Right lobe of liver (tissue), 6 donors: ENCODE measurements at regions not wholly inside any gene's neighbourhood (a gene's known extent, or its start where the extent isn't known, plus 50 kb on each side); places are given as distances from the start of the nearest gene placed in this dataset.

Source experiments
- ATAC-seq, 4 donors: fragments of 200-7000 bp; cut with Tn5 transposase; one replicate each; pipeline ENCODE4 v1.9.1; 2020; ENCODE audit warnings: mild to moderate bottlenecking in 4 of 4, moderate library complexity in 4 of 4
- DNase-seq, 3 donors: peaks; one replicate each; pipeline ENCODE4 v3.0.0-alpha.2; 2020
- H3K27ac ChIP-seq, 3 donors: fragments of 200-600 bp; one replicate each; pipeline ENCODE4 v1.8.0; 2022
- H3K27me3 ChIP-seq, 2 donors: fragments of 200-600 bp; one replicate each; pipeline ENCODE4 v1.8.0; 2022
- H3K36me3 ChIP-seq, 4 donors: fragments of 200-600 bp; sonication (generic) in 1 of 4; one replicate each; pipeline versions ENCODE4 v1.5.1 to v1.8.0; 2017 to 2022; ENCODE audit warnings: control low read depth in 1 of 4
- H3K4me1 ChIP-seq, 4 donors: fragments of 200-600 bp; sonication (generic) in 1 of 4; one replicate each; pipeline versions ENCODE4 v1.5.1 to v1.8.0; 2017 to 2022; ENCODE audit warnings: control low read depth in 1 of 4
- H3K4me3 ChIP-seq, 3 donors: fragments of 200-600 bp; one replicate each; pipeline ENCODE4 v1.8.0; 2022
- H3K9me3 ChIP-seq, 4 donors: fragments of 200-600 bp; sonication (generic) in 1 of 4; one replicate each; pipeline versions ENCODE4 v1.5.1 to v1.8.0; 2017 to 2022; ENCODE audit warnings: control low read depth in 1 of 4
- POLR2A ChIP-seq: fragments of 450-650 bp; IDR thresholded peaks from one replicate; pipeline ENCODE4 v1.6.1; 2017; ENCODE audit warnings: antibody characterized with exemption, mild to moderate bottlenecking
- WGBS: methylation state at CpG from one replicate; pipeline ENCODE4 v1.1.6; 2018; ENCODE audit warnings: low coverage, low lambda C conversion rate; ENCODE audit not compliant: insufficient coverage; ENCODE audit errors: missing lambda C conversion rate; 5-methylcytosine and 5-hydroxymethylcytosine counted together
- intact Hi-C, 2 donors: fragments of 100-400 bp; cut with DNase I; formaldehyde crosslinking; loops; one replicate each; pipeline versions ENCODE4 v1.11.2 to v1.14.1; 2022
- TF ChIP-seq, protein P1 (sequence below), 4 donors: fragments of 200-600 bp in 3 of 4; fragments of 450-650 bp in 1 of 4; IDR thresholded peaks; one replicate each; pipeline versions ENCODE4 v1.5.1 to v1.8.0; 2016 to 2022; ENCODE audit warnings: antibody characterized with exemption in 4 of 4, mild to moderate bottlenecking in 2 of 4
- donor health status: DM: no; HTN: yes; CAD: no.
- donor health status: DM: no; HTN: no; CAD: no.
- donor health status: DM: no; HTN: no; CAD: no.
- donor health status: DM: no; HTN: yes; CAD: no.
- donor health status: DM: no; HTN: yes; CAD: no.

DNA sequence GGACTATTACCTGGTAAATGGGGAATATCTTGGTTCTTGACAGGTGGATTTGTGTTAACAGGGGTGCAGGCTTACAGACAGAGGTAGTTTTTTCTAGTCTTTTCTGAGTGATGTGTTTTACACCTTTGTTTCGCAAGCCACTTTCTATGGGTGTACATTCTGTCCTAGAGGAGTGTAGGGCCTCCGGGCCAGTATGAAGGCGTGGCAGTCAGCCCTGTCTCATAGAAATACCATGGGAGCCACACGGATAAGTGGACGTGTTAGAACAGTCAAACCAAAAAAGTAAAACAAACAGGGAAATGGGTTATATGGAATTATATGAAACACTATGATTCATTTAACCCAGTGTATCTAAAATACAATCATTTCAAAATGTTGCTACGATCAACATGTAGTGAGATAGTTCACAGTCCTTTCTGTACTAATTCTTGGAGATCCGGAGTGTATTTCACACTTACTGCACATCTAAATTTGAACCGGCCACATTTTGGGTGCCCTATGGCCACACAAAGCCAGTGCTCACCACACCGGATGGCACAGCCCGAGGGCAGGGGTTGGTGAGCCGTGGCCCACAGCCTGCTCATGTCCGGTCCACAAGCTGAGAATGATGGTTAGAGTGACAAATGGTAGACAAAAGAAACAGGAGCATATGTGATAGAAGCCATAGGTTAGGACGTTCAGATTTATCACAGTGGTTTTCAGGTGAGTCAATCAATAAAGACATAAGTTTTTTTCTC is 80.1 kb upstream of the IRX4 start:
- WGBS, result 61% methylated on average over 12 of the region's 13 CpGs
- ATAC-seq, result no peak
- no peaks in the 10 kb centered on the region for H3K4me1 ChIP-seq

DNA sequence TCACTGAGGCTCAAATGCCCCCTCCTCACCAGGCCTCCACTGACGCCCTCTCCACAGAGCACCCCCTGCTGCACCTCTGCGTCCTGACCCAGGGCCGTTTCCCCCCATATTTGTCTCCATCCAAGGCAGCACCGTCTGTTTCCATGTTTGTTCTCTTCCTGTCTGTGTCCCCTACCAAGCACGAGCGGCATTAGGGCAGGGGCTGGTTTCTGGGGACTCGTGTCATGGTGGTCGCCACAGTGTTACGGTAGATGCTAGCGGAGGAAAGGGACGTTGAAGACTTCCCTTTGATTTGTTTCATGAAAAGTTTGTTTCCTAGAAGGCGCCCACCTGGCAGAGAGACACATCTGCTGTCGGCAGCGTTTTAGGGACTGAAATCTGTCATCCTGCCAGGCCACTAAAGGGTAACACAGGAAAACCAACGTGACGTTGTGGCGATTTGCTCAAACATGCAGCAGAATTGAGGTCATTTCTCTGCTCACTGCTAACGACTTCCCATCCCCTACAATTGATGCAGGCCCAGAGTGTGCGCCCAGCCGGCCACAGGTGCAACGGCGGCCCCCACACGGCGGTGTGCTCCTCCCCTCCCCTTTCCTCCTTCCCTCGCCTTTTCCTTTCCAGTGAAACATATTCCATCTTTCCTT is 79.3 kb upstream of the IRX4 start:
- Histone ChIP-seq H3K27ac (no peak overlapping the region), H3K4me3 (no peak overlapping the region), H3K9me3 (no peaks in the 10 kb centered on the region), H3K27me3 (no peaks in the 10 kb centered on the region), H3K4me1 (no peaks in the 10 kb centered on the region), H3K36me3 (no peaks in the 10 kb centered on the region)
- TF ChIP-seq POLR2A, result no peak
- TF ChIP-seq, protein P1, sequence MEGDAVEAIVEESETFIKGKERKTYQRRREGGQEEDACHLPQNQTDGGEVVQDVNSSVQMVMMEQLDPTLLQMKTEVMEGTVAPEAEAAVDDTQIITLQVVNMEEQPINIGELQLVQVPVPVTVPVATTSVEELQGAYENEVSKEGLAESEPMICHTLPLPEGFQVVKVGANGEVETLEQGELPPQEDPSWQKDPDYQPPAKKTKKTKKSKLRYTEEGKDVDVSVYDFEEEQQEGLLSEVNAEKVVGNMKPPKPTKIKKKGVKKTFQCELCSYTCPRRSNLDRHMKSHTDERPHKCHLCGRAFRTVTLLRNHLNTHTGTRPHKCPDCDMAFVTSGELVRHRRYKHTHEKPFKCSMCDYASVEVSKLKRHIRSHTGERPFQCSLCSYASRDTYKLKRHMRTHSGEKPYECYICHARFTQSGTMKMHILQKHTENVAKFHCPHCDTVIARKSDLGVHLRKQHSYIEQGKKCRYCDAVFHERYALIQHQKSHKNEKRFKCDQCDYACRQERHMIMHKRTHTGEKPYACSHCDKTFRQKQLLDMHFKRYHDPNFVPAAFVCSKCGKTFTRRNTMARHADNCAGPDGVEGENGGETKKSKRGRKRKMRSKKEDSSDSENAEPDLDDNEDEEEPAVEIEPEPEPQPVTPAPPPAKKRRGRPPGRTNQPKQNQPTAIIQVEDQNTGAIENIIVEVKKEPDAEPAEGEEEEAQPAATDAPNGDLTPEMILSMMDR (IDR thresholded peaks at IDR 0.05), result no peak
- ATAC-seq, result no peak
- WGBS, result 56% methylated on average over 23 of the region's 25 CpGs
- DNase-seq, result no peak
- intact Hi-C loops, result no loop called here

More for the DNA sequence above, 80.1 kb upstream of the IRX4 start:
- Histone ChIP-seq H3K36me3 (no peaks in the 10 kb centered on the region), H3K27ac (no peak overlapping the region), H3K4me3 (no peak overlapping the region), H3K9me3 (no peaks in the 10 kb centered on the region), H3K27me3 (no peaks in the 10 kb centered on the region)
- DNase-seq, result no peak
- intact Hi-C loops, result no loop called here
- no peak for TF ChIP-seq POLR2A
- TF ChIP-seq, protein P1 (IDR thresholded peaks at IDR 0.05), result no peak

DNA sequence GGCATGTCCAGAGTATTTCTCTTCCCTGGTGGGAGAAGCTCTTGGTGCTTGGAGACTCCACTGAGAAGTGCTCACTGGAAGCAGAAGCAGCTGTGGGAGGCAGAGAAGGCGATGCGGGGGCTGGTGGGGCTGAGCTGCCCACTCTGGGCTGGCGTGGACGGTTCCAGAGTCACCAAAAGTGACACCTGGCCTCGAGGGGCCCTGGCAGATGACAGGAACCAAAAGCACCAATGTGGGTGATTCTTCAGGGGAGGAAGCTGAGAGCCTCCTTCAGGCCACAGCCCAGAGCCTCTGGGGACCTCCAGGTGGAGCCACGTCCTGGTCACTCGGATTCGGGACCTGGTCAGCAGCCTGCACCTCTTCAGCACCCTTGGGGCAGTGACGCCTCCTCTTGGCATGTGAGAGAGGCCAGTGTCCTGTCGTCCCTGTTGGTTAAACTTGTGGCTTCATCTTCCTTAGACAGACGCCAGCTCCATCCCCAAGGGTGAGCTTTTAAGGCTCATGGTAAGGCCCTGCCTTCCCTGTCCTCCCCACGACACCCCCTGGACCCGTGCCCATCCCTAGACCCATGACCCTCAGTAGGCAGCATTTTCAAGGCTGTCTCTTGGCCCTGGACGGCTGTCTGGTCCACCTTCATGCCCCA is 78.7 kb upstream of the IRX4 start:
- TF ChIP-seq POLR2A, result no peak
- TF ChIP-seq, protein P1 (IDR thresholded peaks at IDR 0.05), result no peak
- ATAC-seq, result no peak

DNA sequence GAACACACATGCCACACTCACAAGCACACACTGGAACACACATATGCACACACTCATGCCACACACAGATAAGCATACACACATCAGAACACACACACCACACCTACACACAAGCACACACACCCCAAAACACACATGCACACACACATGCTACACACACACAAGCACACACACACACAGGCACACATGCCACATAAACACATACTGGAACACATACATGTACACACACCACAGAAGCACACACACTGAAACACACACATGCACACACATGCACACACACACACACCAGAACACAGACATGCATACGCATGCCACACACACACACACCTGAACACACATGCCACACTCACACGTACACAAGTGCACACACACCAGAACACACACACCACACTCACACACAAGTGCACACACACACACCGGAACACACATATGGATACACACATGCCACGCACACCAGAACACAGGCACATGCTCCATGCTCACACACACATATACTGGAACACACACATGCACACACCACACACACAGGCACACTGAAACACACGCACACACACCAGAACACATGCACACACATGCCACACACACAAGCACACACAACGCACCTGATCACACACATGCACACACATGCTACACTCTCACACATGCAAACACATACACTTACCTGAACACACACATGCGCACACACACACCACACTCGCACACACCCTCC is 78.0 kb upstream of the IRX4 start:
- no peaks in the 10 kb centered on the region for H3K4me1 ChIP-seq
- TF ChIP-seq, protein P1 (IDR thresholded peaks at IDR 0.05), result no peak
- no peak for TF ChIP-seq POLR2A
- intact Hi-C loops, result no loop called here
- DNase-seq, result no peak
- no peaks in the 10 kb centered on the region for H3K27me3 ChIP-seq
- no peak overlapping the region for H3K4me3 ChIP-seq
- no peaks in the 10 kb centered on the region for H3K9me3 ChIP-seq
- 82% methylated on average over 6 of the region's 8 CpGs for WGBS
- no peaks in the 10 kb centered on the region for H3K36me3 ChIP-seq
- no peak for ATAC-seq
- H3K27ac ChIP-seq, result no peak overlapping the region

More for the DNA sequence above, 78.7 kb upstream of the IRX4 start:
- Histone ChIP-seq H3K27ac (no peak overlapping the region), H3K4me1 (no peaks in the 10 kb centered on the region), H3K9me3 (no peaks in the 10 kb centered on the region), H3K27me3 (no peaks in the 10 kb centered on the region), H3K4me3 (no peak overlapping the region), H3K36me3 (no peaks in the 10 kb centered on the region)
- no peak for DNase-seq
- intact Hi-C loops, result no loop called here
- 50% methylated on average over 1 of the region's 14 CpGs for WGBS
